ENCODE measurements at regions not wholly inside any gene's neighbourhood (a gene's known extent, or its start where the extent isn't known, plus 50 kb on each side); places are given as distances from the start of the nearest gene placed in this dataset.

DNA sequence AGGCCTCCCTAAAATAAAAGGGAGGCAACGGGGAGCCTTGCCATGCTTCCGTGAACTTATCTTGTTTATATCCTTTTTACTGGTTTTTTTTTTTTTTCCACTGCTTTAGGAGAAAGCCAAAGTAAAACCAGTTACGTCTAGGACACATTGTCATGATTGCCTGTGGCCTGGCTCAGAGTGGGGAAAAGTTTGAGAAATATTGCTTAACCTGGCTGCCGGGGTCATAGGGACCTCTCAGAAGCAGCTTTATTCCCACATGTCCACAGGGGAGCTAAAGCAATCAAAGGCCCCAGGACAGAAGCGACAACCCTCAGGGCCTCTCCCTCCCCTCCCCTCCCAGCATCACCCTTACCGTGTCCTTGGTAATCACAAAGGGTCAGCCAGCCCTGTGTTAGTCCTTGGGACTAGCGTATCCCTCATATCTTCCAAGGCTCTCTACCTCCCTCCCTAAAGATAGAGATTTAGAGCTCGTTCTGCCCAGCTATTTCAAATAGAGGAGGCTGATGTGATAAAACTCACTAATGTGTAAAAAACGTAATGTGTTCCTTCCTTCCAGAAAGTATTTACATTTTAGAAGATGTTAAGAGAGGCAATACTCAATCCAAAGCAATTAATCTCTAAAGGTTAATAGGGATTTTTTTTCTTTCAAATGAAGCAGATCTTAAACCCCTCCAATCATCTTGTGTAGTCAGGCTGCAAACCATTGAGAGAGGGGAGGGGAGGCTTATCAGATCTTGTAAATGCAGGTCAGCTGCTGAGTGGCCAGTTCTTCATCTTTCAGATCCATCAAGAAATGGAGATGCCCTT lies 64.8 kb upstream of the PRKAR2B start:
- H3K4me3 Mint-ChIP-seq = no peak overlapping the region
- no peaks in the 10 kb centered on the region for H3K27me3 ChIP-seq (ENCODE audit: insufficient read depth, low read length, poor library complexity, severe bottlenecking)
- peak overlapping the region; percentile 79 for H3K27ac ChIP-seq (ENCODE audit: low read depth, low read length)
- no peaks in the 10 kb centered on the region for H3K9me3 ChIP-seq (ENCODE audit: low read length)
- no peaks in the 10 kb centered on the region for H3K36me3 Mint-ChIP-seq
- H3K27me3 Mint-ChIP-seq = no peaks in the 10 kb centered on the region
- H3K4me1 Mint-ChIP-seq = no peaks in the 10 kb centered on the region
- H3K4me1 ChIP-seq (ENCODE audit: insufficient read depth, low read length) = no peaks in the 10 kb centered on the region
- DNase-seq = no peak
- H3K36me3 ChIP-seq (ENCODE audit: insufficient read depth, low read length) = no peaks in the 10 kb centered on the region
- no peak overlapping the region for H3K27ac Mint-ChIP-seq
- CTCF ChIA-PET = no interaction called here
- H3K9me3 Mint-ChIP-seq = no peaks in the 10 kb centered on the region
- POLR2A ChIA-PET = no interaction called here
- H3K4me3 ChIP-seq (ENCODE audit: low read length) = no peak overlapping the region

DNA sequence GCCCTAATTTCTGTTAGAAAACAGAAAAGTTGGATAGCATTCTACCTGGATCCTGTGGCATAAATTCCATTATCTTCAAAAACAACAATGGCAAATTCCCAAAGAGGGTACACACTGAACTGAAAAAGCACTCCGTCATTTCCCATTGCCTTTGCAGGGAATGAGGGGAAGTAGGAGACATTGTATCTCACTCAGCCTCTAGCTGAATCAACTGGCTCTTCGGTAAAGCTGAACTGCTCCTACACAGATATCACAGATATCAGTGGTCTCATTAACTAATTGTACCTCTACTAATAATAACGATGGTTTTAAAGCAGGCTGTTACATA lies 64.2 kb upstream of the PRKAR2B start:
- Mint-ChIP-seq H3K36me3 (no peaks in the 10 kb centered on the region), H3K4me3 (no peak overlapping the region), H3K9me3 (no peaks in the 10 kb centered on the region), H3K27ac (no peak overlapping the region), H3K27me3 (no peaks in the 10 kb centered on the region), H3K4me1 (no peaks in the 10 kb centered on the region)
- H3K9me3 ChIP-seq (ENCODE audit: low read length) = no peaks in the 10 kb centered on the region
- no peaks in the 10 kb centered on the region for H3K4me1 ChIP-seq (ENCODE audit: insufficient read depth, low read length)
- H3K27me3 ChIP-seq (ENCODE audit: insufficient read depth, low read length, poor library complexity, severe bottlenecking) = no peaks in the 10 kb centered on the region
- POLR2A ChIA-PET = no interaction called here
- no peak overlapping the region for H3K4me3 ChIP-seq (ENCODE audit: low read length)
- H3K36me3 ChIP-seq (ENCODE audit: insufficient read depth, low read length) = no peaks in the 10 kb centered on the region
- DNase-seq = no peak
- CTCF ChIA-PET = no interaction called here
- peak overlapping the region; percentile 79 for H3K27ac ChIP-seq (ENCODE audit: low read depth, low read length)

DNA sequence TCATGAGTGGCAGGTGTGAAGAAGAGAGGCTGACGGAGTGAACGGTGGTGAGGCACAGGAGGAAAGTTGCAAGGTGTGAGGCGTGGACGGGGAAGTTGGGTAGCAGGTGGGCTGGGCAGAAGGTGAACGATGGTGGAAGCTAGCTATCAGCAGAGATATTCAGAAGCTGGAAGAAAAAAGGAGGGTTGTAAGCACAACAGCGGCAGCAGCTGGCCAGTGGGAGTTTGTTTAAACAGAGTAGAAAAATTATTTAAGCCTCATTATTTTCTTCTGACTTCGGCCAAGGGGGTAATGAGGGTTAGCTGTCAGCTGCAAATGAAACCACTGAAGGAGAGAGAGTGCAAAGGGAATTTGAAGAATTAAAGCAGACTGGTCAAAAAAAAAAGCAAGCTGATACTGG lies 62.1 kb upstream of the PRKAR2B start:
- Mint-ChIP-seq H3K4me1 (no peaks in the 10 kb centered on the region), H3K4me3 (no peak overlapping the region), H3K27ac (no peak overlapping the region), H3K27me3 (no peaks in the 10 kb centered on the region), H3K36me3 (no peaks in the 10 kb centered on the region), H3K9me3 (no peaks in the 10 kb centered on the region)
- Histone ChIP-seq H3K36me3 (ENCODE audit: insufficient read depth, low read length) (no peaks in the 10 kb centered on the region), H3K4me3 (ENCODE audit: low read length) (no peak overlapping the region), H3K27ac (ENCODE audit: low read depth, low read length) (no peak overlapping the region), H3K9me3 (ENCODE audit: low read length) (no peaks in the 10 kb centered on the region), H3K27me3 (ENCODE audit: insufficient read depth, low read length, poor library complexity, severe bottlenecking) (no peaks in the 10 kb centered on the region), H3K4me1 (ENCODE audit: insufficient read depth, low read length) (no peaks in the 10 kb centered on the region)
- POLR2A ChIA-PET = no interaction called here
- DNase-seq = no peak
- CTCF ChIA-PET = no interaction called here

DNA sequence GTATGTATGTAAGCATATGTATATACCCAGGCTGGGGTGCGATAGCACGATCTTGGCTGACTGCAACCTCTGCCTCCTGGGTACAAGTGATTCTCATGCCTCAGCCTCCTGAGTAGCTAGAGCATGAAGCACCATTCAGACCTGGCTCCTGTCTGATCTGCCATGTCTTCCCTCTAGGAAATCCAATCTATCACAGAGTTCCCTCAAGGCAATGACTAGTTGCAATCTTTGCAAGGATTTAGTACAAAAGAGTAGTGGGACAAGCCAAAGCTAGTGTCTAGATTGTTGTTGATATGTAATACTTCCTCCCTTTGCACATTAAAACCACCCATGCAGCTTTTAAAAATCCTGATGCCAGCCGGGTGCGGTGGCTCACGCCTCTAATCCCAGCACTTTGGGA lies 60.5 kb upstream of the PRKAR2B start:
- no peaks in the 10 kb centered on the region for H3K4me1 ChIP-seq (ENCODE audit: insufficient read depth, low read length)
- no peaks in the 10 kb centered on the region for H3K36me3 ChIP-seq (ENCODE audit: insufficient read depth, low read length)
- H3K27ac ChIP-seq (ENCODE audit: low read depth, low read length) = no peak overlapping the region
- no peaks in the 10 kb centered on the region for H3K27me3 Mint-ChIP-seq
- H3K9me3 ChIP-seq (ENCODE audit: low read length) = no peaks in the 10 kb centered on the region
- no peaks in the 10 kb centered on the region for H3K36me3 Mint-ChIP-seq
- no peak overlapping the region for H3K4me3 ChIP-seq (ENCODE audit: low read length)
- POLR2A ChIA-PET = no interaction called here
- H3K27me3 ChIP-seq (ENCODE audit: insufficient read depth, low read length, poor library complexity, severe bottlenecking) = no peaks in the 10 kb centered on the region
- CTCF ChIA-PET = no interaction called here
- H3K27ac Mint-ChIP-seq = no peak overlapping the region
- H3K4me3 Mint-ChIP-seq = no peak overlapping the region
- H3K4me1 Mint-ChIP-seq = no peaks in the 10 kb centered on the region
- DNase-seq = no peak
- no peaks in the 10 kb centered on the region for H3K9me3 Mint-ChIP-seq

DNA sequence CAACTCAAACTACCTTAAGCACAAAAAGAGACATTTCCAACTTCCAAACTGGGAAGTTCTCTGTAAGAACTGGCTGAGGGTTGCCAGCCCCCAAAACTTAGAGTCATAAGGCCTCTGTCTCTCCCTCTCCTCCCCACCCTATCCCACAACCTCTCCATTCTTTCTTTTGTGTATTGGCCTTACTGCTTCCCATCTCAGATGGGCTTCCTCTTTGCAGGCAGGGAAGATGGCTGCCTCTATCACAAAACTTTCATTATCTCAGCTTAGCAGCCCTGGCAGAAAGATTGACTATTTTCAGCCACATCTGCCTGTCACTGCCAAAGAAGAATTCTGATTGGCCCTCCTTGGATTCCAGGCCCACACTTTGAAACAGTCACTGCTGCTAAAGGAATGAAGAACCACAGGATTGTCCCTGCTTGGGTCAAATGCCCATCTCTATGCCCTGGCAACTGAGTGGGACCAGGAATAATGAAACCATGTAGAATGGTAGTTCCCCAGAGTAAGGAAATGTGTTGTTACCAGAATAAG lies 58.0 kb upstream of the PRKAR2B start:
- no peaks in the 10 kb centered on the region for H3K27me3 ChIP-seq (ENCODE audit: insufficient read depth, low read length, poor library complexity, severe bottlenecking)
- no peaks in the 10 kb centered on the region for H3K4me1 ChIP-seq (ENCODE audit: insufficient read depth, low read length)
- no peaks in the 10 kb centered on the region for H3K36me3 ChIP-seq (ENCODE audit: insufficient read depth, low read length)
- peaks cover 0 to 1% of the 10 kb centered on the region in 2 donors for H3K27me3 Mint-ChIP-seq
- no peaks in the 10 kb centered on the region for H3K36me3 Mint-ChIP-seq
- H3K27ac ChIP-seq (ENCODE audit: low read depth, low read length) = peak overlapping the region; percentile 9
- ChIA-PET POLR2A (no interaction called here), CTCF (no interaction called here)
- no peaks in the 10 kb centered on the region for H3K9me3 Mint-ChIP-seq
- H3K4me3 Mint-ChIP-seq = no peak overlapping the region
- no peak overlapping the region for H3K27ac Mint-ChIP-seq
- H3K4me3 ChIP-seq (ENCODE audit: low read length) = no peak overlapping the region
- no peak for DNase-seq
- H3K4me1 Mint-ChIP-seq = no peaks in the 10 kb centered on the region
- H3K9me3 ChIP-seq (ENCODE audit: low read length) = no peaks in the 10 kb centered on the region

DNA sequence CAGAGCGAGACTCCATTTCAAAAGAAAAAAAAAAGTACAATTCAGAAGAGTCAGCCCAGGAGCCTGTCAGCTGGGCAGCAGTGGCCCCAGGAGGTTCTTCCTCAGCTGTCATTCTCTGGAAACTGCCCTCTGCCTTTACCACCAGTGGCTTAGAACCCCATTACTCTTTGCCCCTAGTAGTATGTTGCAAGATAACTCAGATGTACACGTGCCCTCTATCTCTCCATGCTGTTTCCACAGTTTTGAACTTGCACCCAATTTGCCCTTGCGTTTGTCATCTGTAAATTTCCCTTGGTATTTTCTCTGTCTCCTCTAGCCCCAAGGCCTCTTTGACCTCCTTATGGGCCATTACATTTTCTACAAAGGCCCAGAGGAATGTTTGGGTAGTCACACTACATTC lies 56.7 kb upstream of the PRKAR2B start:
- no peak overlapping the region for H3K27ac ChIP-seq (ENCODE audit: low read depth, low read length)
- H3K36me3 ChIP-seq (ENCODE audit: insufficient read depth, low read length) = no peaks in the 10 kb centered on the region
- H3K4me3 ChIP-seq (ENCODE audit: low read length) = no peak overlapping the region
- no peak for DNase-seq
- no peaks in the 10 kb centered on the region for H3K9me3 ChIP-seq (ENCODE audit: low read length)
- H3K4me3 Mint-ChIP-seq = no peak overlapping the region
- no peaks in the 10 kb centered on the region for H3K27me3 ChIP-seq (ENCODE audit: insufficient read depth, low read length, poor library complexity, severe bottlenecking)
- CTCF ChIA-PET = no interaction called here
- no peaks in the 10 kb centered on the region for H3K4me1 Mint-ChIP-seq
- H3K4me1 ChIP-seq (ENCODE audit: insufficient read depth, low read length) = no peaks in the 10 kb centered on the region
- H3K9me3 Mint-ChIP-seq = no peaks in the 10 kb centered on the region
- H3K27me3 Mint-ChIP-seq = peaks cover 0 to 1% of the 10 kb centered on the region in 2 donors
- POLR2A ChIA-PET = no interaction called here
- H3K27ac Mint-ChIP-seq = no peak overlapping the region
- H3K36me3 Mint-ChIP-seq = no peaks in the 10 kb centered on the region

DNA sequence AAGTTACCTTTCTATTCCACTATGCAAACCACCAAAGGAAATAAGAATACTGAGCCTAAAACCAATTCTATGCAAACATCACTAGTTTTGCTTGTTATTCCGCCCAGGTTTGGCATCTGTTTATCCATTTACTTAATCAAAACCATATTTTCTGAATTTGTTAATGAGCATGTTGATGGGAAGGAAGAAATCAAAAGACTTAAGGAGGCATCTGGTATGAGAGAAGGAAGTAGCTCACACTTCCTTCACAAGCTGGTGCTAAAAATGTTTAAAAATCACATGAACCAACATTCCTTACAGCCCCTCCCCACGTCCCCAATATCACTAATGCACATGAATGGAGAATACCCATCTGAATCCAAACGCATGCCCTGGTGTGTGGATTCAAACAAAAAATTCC lies 52.0 kb upstream of the PRKAR2B start:
- no peaks in the 10 kb centered on the region for H3K9me3 Mint-ChIP-seq
- no peak for DNase-seq
- H3K9me3 ChIP-seq (ENCODE audit: low read length) = no peaks in the 10 kb centered on the region
- no peaks in the 10 kb centered on the region for H3K27me3 ChIP-seq (ENCODE audit: insufficient read depth, low read length, poor library complexity, severe bottlenecking)
- H3K27ac ChIP-seq (ENCODE audit: low read depth, low read length) = no peak overlapping the region
- ChIA-PET CTCF (no interaction called here), POLR2A (no interaction called here)
- no peak overlapping the region for H3K4me3 Mint-ChIP-seq
- H3K4me1 ChIP-seq (ENCODE audit: insufficient read depth, low read length) = no peaks in the 10 kb centered on the region
- no peak overlapping the region for H3K27ac Mint-ChIP-seq
- H3K36me3 ChIP-seq (ENCODE audit: insufficient read depth, low read length) = no peaks in the 10 kb centered on the region
- peaks cover 9 to 19% of the 10 kb centered on the region in 2 donors for H3K27me3 Mint-ChIP-seq
- H3K4me1 Mint-ChIP-seq = no peaks in the 10 kb centered on the region
- H3K36me3 Mint-ChIP-seq = no peaks in the 10 kb centered on the region
- H3K4me3 ChIP-seq (ENCODE audit: low read length) = no peak overlapping the region

Data from CD8-positive, alpha-beta memory T cell (primary cell).